Heart left ventricle (tissue), 13 donors: ENCODE measurements at regions not wholly inside any gene's neighbourhood (a gene's known extent, or its start where the extent isn't known, plus 50 kb on each side); places are given as distances from the start of the nearest gene placed in this dataset.

Experiments
- CTCF ChIP-seq, 12 donors: fragments of 200-600 bp; sonication (generic) in 4 of 12; IDR thresholded peaks; one replicate each; pipeline versions ENCODE4 v1.5.0 to v1.8.0; 2018 to 2022; ENCODE audit warnings: antibody characterized with exemption in 12 of 12, mild to moderate bottlenecking in 5 of 12
- POLR2A ChIP-seq, 2 donors: fragments of 450-650 bp; IDR thresholded peaks; one replicate each; pipeline ENCODE4 v1.6.1; 2017; ENCODE audit warnings: antibody characterized with exemption in 2 of 2, mild to moderate bottlenecking in 2 of 2, moderate library complexity in 2 of 2
- donor health status: ischemic (EF 13 %, LVEDD 7.1; RV severe dilation, severe dysfunction).
- donor health status: DM: no; HTN: yes; CAD: no.
- donor health status: DM: no; HTN: no; CAD: no.
- donor health status: ischemic (EF 25% LVEDD 6.9; RV normal size, moderate dysfunction).
- donor health status: ischemic (EF 25% LVEDD 5.7; RV mildly dilated, moderate dysfunction).
- donor health status: ischemic (EF 35%, LVEDD 5.7; RV mildly dilated, moderate dysfunction).
- donor health status: nonischemic (EF 11% LVEDD 7.7; RV severe dilation, severe dysfunction).
- donor health status: DM: yes; HTN: yes; CAD: no.
- donor health status: PGD.
- donor health status: ischemic (EF 29% LVEDD 5.4; RV normal size, mild dysfunction).
- donor health status: nonischemic (EF 23%, LVEDD 6.1; RV moderate dilation, normal function).

GRCh38 chr21:27606422-27606821 lies 639.5 kb upstream of the ADAMTS5 start:
- no peak for TF ChIP-seq CTCF (IDR thresholded peaks at IDR 0.05)
- no peak for TF ChIP-seq POLR2A (IDR thresholded peaks at IDR 0.05)
